BLaER1 (cell line): ENCODE measurements at regions not wholly inside any gene's neighbourhood (a gene's known extent, or its start where the extent isn't known, plus 50 kb on each side); places are given as distances from the start of the nearest gene placed in this dataset.
"Not testable (repeated sequence)": the region's sequence is repeated elsewhere in the genome, so short reads cannot be mapped to it uniquely, and the experiment has no call there.

ENCODE experiments used
- H3K27ac ChIP-seq: shearing (Covaris generic); formaldehyde crosslinking; 2 replicates; pipeline ENCODE4 v1.8.1; 2022
- H3K27me3 ChIP-seq: shearing (Covaris generic); formaldehyde crosslinking; 2 replicates; pipeline ENCODE4 v1.8.1; 2022
- H3K36me3 ChIP-seq: shearing (Covaris generic); formaldehyde crosslinking; 2 replicates; pipeline ENCODE4 v1.8.1; 2022
- H3K4me1 ChIP-seq: shearing (Covaris generic); formaldehyde crosslinking; 2 replicates; pipeline ENCODE4 v1.8.1; 2022
- H3K4me2 ChIP-seq: shearing (Covaris generic); formaldehyde crosslinking; 2 replicates; pipeline ENCODE4 v1.8.1; 2022
- H3K4me3 ChIP-seq: shearing (Covaris generic); formaldehyde crosslinking; 2 replicates; pipeline ENCODE4 v1.8.1; 2022
- H3K9ac ChIP-seq: shearing (Covaris generic); formaldehyde crosslinking; 2 replicates; pipeline ENCODE4 v1.8.1; 2022
- H3K9me3 ChIP-seq: shearing (Covaris generic); formaldehyde crosslinking; 2 replicates; pipeline ENCODE4 v1.8.1; 2022
- H4K20me1 ChIP-seq: shearing (Covaris generic); formaldehyde crosslinking; 2 replicates; pipeline ENCODE4 v1.8.1; 2022
- Cebpa-rat ChIP-seq: shearing (Covaris generic); IDR thresholded peaks from 2 replicates; pipeline ENCODE4 v1.8.1; 2022

GRCh38 chr6:9236443-9236842 is 801.1 kb upstream of the SLC35B3 start:
- H3K4me1 ChIP-seq: no peaks in the 10 kb centered on the region
- H3K9me3 ChIP-seq: no peaks in the 10 kb centered on the region
- no peaks in the 10 kb centered on the region for H3K27me3 ChIP-seq
- no peaks in the 10 kb centered on the region for H3K36me3 ChIP-seq
- TF ChIP-seq Cebpa-rat: no peak
- no peaks in the 10 kb centered on the region for H4K20me1 ChIP-seq
- H3K4me2 ChIP-seq: no peak overlapping the region
- no peak overlapping the region for H3K9ac ChIP-seq
- no peak overlapping the region for H3K4me3 ChIP-seq
- no peak overlapping the region for H3K27ac ChIP-seq

- Histone ChIP-seq H3K27me3 (no peaks in the 10 kb centered on the region), H3K4me1 (no peaks in the 10 kb centered on the region), H3K4me2 (no peak overlapping the region), H3K9ac (no peak overlapping the region), H4K20me1 (no peaks in the 10 kb centered on the region), H3K36me3 (no peaks in the 10 kb centered on the region), H3K27ac (no peak overlapping the region), H3K4me3 (no peak overlapping the region), H3K9me3 (no peaks in the 10 kb centered on the region)
- TF ChIP-seq Cebpa-rat: no peak
Measured at GRCh38 chr6:9233686-9234085, 798.3 kb upstream of the SLC35B3 start.

- TF ChIP-seq Cebpa-rat: no peak
- Histone ChIP-seq H3K27me3 (no peaks in the 10 kb centered on the region), H3K4me2 (no peak overlapping the region), H3K9me3 (no peaks in the 10 kb centered on the region), H3K36me3 (no peaks in the 10 kb centered on the region), H3K9ac (no peak overlapping the region), H3K4me3 (no peak overlapping the region), H3K4me1 (no peaks in the 10 kb centered on the region), H4K20me1 (no peaks in the 10 kb centered on the region), H3K27ac (no peak overlapping the region)
Measured at GRCh38 chr6:9233226-9233625, 797.9 kb upstream of the SLC35B3 start.

- Histone ChIP-seq H3K36me3 (no peaks in the 10 kb centered on the region), H3K27me3 (no peaks in the 10 kb centered on the region), H3K4me1 (no peaks in the 10 kb centered on the region), H3K4me3 (no peak overlapping the region), H4K20me1 (no peaks in the 10 kb centered on the region), H3K9ac (no peak overlapping the region), H3K27ac (no peak overlapping the region), H3K4me2 (no peak overlapping the region), H3K9me3 (no peaks in the 10 kb centered on the region)
- TF ChIP-seq Cebpa-rat: no peak
Measured at GRCh38 chr6:9225441-9225871, 790.1 kb upstream of the SLC35B3 start.

GRCh38 chr6:9224539-9224938 is 789.2 kb upstream of the SLC35B3 start:
- H3K27ac ChIP-seq: no peak overlapping the region
- no peaks in the 10 kb centered on the region for H3K27me3 ChIP-seq
- no peaks in the 10 kb centered on the region for H3K4me1 ChIP-seq
- H3K36me3 ChIP-seq: no peaks in the 10 kb centered on the region
- no peak overlapping the region for H3K4me2 ChIP-seq
- H3K4me3 ChIP-seq: no peak overlapping the region
- TF ChIP-seq Cebpa-rat: no peak
- H3K9ac ChIP-seq: no peak overlapping the region
- no peaks in the 10 kb centered on the region for H4K20me1 ChIP-seq
- H3K9me3 ChIP-seq: no peaks in the 10 kb centered on the region

GRCh38 chr6:9213717-9214116 is 778.4 kb upstream of the SLC35B3 start:
- not testable (repeated sequence) for H3K4me1 ChIP-seq, H3K9me3 ChIP-seq, H4K20me1 ChIP-seq, H3K27ac ChIP-seq, H3K27me3 ChIP-seq, H3K4me3 ChIP-seq, H3K9ac ChIP-seq, H3K4me2 ChIP-seq, H3K36me3 ChIP-seq

GRCh38 chr6:9208966-9209365 is 773.6 kb upstream of the SLC35B3 start:
- H3K36me3 ChIP-seq: no peaks in the 10 kb centered on the region
- no peak overlapping the region for H3K4me3 ChIP-seq
- no peaks in the 10 kb centered on the region for H3K4me1 ChIP-seq
- no peak overlapping the region for H3K27ac ChIP-seq
- H4K20me1 ChIP-seq: no peaks in the 10 kb centered on the region
- no peak for TF ChIP-seq Cebpa-rat
- H3K9ac ChIP-seq: no peak overlapping the region
- H3K27me3 ChIP-seq: no peaks in the 10 kb centered on the region
- 0 out of 2 replicates have a peak, but pooled peaks cover 6% of the 10 kb centered on the region for H3K9me3 ChIP-seq
- H3K4me2 ChIP-seq: no peak overlapping the region

- 0 out of 2 replicates have a peak, but pooled peaks cover 6% of the 10 kb centered on the region for H3K9me3 ChIP-seq
- no peak overlapping the region for H3K27ac ChIP-seq
- no peak for TF ChIP-seq Cebpa-rat
- H3K27me3 ChIP-seq: no peaks in the 10 kb centered on the region
- no peak overlapping the region for H3K4me3 ChIP-seq
- no peak overlapping the region for H3K4me2 ChIP-seq
- H3K9ac ChIP-seq: no peak overlapping the region
- no peaks in the 10 kb centered on the region for H3K4me1 ChIP-seq
- no peaks in the 10 kb centered on the region for H3K36me3 ChIP-seq
- no peaks in the 10 kb centered on the region for H4K20me1 ChIP-seq
Measured at GRCh38 chr6:9205645-9206044, 770.3 kb upstream of the SLC35B3 start.

- Histone ChIP-seq H3K4me3 (no peak overlapping the region), H3K4me2 (no peak overlapping the region), H3K9me3 (0 out of 2 replicates have a peak, but pooled peaks cover 6% of the 10 kb centered on the region), H3K36me3 (no peaks in the 10 kb centered on the region), H4K20me1 (no peaks in the 10 kb centered on the region), H3K27me3 (no peaks in the 10 kb centered on the region), H3K27ac (no peak overlapping the region), H3K4me1 (no peaks in the 10 kb centered on the region), H3K9ac (no peak overlapping the region)
- TF ChIP-seq Cebpa-rat: no peak
Measured at GRCh38 chr6:9204171-9204570, 768.8 kb upstream of the SLC35B3 start.

GRCh38 chr6:9200712-9201111 is 765.4 kb upstream of the SLC35B3 start:
- H3K4me1 ChIP-seq: no peaks in the 10 kb centered on the region
- H4K20me1 ChIP-seq: no peaks in the 10 kb centered on the region
- H3K4me2 ChIP-seq: no peak overlapping the region
- no peak for TF ChIP-seq Cebpa-rat
- 0 out of 2 replicates have a peak, but pooled peaks cover 6% of the 10 kb centered on the region for H3K9me3 ChIP-seq
- no peak overlapping the region for H3K4me3 ChIP-seq
- H3K9ac ChIP-seq: no peak overlapping the region
- H3K36me3 ChIP-seq: no peaks in the 10 kb centered on the region
- H3K27me3 ChIP-seq: no peaks in the 10 kb centered on the region
- H3K27ac ChIP-seq: no peak overlapping the region

GRCh38 chr6:9197726-9198125 is 762.4 kb upstream of the SLC35B3 start:
- H3K27ac ChIP-seq: no peak overlapping the region
- no peaks in the 10 kb centered on the region for H3K27me3 ChIP-seq
- no peak overlapping the region for H3K9ac ChIP-seq
- TF ChIP-seq Cebpa-rat: no peak
- no peak overlapping the region for H3K4me2 ChIP-seq
- H3K36me3 ChIP-seq: no peaks in the 10 kb centered on the region
- H3K9me3 ChIP-seq: no peaks in the 10 kb centered on the region
- no peaks in the 10 kb centered on the region for H4K20me1 ChIP-seq
- H3K4me1 ChIP-seq: no peaks in the 10 kb centered on the region
- H3K4me3 ChIP-seq: no peak overlapping the region
